ENCODE measurements at regions not wholly inside any gene's neighbourhood (a gene's known extent, or its start where the extent isn't known, plus 50 kb on each side); places are given as distances from the start of the nearest gene placed in this dataset.

GRCh38 chr2:176677746-176678265 lies 408.6 kb downstream of the MTX2 start:
- no peak for DNase-seq (ENCODE audit: low read depth in 2 of 2)

GRCh38 chr2:176678571-176678970 lies 409.3 kb downstream of the MTX2 start:
- DNase-seq (ENCODE audit: low read depth in 2 of 2) = no peak

DNA sequence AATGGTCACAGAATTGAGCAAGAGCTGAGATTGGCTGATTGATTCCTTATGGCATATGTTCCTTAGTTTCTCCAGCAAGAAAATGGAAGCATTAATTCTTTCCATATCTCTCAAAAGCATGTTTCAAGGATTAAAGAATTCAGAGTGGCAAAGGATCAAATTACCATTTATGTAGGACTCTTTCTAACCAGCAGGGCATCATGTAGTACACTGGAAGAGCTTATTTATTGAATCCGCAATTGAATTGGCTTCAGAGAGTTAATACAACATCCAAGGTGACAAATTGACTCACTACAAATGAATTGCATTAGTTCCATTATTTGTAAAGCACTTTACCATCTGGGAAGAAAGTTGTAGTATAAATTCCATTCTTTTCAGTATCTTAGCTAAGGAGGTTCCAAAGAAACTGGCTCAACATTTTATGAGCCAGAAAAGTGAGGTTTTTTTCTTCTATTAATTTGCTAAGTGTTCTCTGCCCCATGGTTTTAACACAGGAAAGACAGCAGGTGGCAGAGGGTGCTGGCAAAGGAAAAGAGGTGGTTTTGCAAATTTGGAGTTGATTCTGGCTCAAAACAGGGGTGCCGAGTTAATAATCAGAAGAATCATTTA lies 409.9 kb downstream of the MTX2 start:
- DNase-seq (ENCODE audit: low read depth in 2 of 2) = no peak

- peak in 1 of 2 experiments; percentile 28 for DNase-seq (ENCODE audit: low read depth in 2 of 2)
Measured at GRCh38 chr2:176680916-176681516, 411.8 kb downstream of the MTX2 start.

DNA sequence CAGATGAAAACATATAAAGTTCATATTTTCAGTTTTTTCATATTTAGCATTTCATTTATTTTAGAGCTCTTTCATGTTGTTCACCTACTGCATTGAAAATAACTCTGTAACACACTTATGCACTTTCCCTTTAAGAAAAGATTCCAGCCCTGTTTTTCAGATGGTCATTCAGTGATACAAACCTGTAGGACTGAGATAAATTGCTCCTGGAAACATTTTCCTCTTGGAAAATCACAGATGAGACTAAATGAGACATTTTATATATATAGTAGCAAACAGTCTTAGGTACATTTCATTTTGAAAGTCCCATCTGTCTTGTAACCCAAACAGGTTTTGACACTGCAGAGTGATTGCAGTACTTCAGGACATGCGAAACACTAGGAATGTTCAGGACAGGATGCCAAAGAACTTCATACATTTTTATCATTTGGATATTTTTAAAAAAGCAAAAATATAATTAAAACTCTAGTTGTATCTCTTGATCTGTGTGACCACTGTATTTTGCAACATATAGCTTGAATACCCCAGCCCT lies 412.4 kb downstream of the MTX2 start:
- DNase-seq (ENCODE audit: low read depth in 2 of 2) = no peak

GRCh38 chr2:176682278-176682677 lies 413.0 kb downstream of the MTX2 start:
- peak; percentile 49 to 62 for DNase-seq (ENCODE audit: low read depth in 2 of 2)

DNA sequence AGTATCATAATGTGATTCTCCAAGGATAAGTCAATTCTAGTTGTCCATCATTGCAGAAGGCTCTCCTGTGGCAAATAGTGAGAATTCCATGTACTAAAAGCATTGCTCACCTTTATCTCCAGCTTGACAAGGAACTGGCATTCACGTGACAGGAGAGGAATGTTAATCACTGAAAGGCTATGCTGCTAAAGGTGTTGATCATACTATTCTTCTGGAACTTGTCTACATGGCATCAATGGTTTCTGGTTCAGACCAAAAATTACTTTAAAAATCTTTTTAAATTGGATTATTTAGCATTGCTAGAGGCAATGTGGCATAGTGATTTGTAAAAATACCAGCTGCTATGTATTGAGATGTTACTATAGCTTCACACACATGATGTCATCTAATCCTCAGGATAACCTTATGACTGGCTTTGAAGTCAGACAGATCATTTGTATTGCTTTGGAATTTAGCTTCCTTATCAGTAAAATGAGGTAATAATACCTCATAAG lies 414.4 kb downstream of the MTX2 start:
- DNase-seq (ENCODE audit: low read depth in 2 of 2) = no peak

DNA sequence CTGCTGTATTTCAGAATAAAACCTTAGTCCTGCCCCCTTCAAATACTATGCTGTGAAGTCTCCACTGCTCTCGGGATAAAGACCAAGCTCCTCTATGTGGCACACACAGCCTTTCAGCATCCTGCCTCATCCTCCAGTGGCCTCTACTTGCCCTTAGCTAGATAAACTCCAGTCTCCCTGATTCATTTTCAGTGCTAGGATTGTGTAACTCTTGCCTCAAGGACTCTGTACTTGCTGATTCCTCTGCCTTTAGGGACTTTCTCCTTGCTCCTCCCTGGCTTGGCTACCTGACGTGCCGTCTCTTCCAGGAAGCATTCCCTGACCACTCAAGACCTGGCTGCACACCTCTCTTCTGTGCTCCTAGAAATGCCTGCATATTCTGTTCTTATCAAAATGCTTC lies 416.7 kb downstream of the MTX2 start:
- no peak for DNase-seq (ENCODE audit: low read depth in 2 of 2)

GRCh38 chr2:176686328-176686727 lies 417.1 kb downstream of the MTX2 start:
- no peak for DNase-seq (ENCODE audit: low read depth in 2 of 2)

GRCh38 chr2:176687342-176687741 lies 418.1 kb downstream of the MTX2 start:
- no peak for DNase-seq (ENCODE audit: low read depth in 2 of 2)

DNA sequence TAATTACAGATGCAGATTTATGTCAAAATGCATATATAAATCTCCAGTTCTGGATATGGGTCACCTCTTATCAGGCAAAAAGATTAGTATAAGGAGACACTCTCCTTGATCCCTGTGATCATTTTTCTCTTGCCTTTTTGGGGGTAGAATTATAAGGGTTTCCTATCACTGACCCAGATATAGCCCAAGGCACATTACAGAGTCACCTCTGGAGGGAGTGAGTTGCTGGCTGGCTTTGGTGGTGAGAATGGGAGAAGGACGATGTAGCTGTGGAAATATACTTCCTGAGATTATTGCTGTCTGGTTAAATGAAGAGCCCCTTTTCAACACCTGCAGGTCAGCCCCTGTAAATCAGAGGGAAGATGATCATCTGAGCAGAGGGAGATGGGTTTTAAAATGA lies 418.7 kb downstream of the MTX2 start:
- no peak for DNase-seq (ENCODE audit: low read depth in 2 of 2)

DNA sequence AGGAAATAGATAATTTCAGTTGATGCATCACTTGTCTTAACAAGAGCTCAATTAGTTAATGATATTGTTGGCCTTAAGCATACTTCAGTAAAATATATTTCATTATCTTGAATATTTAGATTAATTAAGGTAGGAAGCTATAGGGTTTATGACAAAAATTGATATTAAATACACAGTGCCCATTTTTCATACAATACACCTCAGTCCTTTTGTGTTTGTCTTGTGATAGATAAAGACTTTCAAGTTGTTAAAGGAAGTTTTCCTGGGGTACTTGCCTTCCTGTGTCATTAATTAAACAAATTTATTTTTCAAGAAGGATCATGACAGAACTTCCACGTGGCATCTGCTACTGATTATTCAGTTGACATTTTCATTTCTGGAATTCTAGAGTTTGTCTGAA lies 420.5 kb downstream of the MTX2 start:
- DNase-seq (ENCODE audit: low read depth in 2 of 2) = no peak

DNA sequence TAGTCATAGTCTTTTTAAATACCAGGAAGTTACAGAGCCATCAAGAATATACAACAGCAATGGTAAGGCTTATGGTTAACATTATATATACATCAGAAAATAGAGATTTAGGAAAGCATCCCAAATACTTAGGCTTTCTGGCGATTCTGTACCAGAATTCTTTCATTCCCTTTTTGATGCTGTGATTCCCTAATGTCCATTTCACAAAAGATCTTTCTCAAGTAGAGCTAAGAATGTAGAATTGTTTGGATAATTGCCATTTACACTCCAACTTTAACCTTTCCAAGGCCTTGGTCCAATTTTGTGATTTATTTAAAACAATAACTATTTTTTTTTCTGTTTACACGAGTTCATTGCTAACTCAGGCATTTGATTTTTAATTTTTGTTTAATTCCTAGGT lies 422.2 kb downstream of the MTX2 start:
- DNase-seq (ENCODE audit: low read depth in 2 of 2) = no peak

DNA sequence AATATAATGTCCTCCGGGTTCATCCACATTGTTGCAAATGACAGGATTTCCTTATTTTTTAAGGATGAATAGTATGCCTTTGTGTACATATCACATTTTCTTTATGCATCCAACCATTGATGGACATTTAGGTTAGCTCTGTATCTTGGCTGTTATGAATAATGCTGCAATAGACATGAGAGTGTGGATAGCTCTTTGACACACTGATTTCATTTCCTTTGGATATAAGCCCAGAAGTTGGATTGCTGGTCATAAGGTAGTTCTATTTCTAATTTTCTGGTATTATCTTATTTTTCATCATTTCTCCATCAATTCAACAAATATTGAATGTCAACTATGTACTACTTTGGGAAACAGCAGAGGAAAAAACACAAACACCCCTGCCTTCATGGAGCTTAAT lies 423.3 kb downstream of the MTX2 start:
- DNase-seq (ENCODE audit: low read depth in 2 of 2) = no peak

GRCh38 chr2:176699098-176699497 lies 429.9 kb downstream of the MTX2 start:
- no peak for DNase-seq (ENCODE audit: low read depth in 2 of 2)

DNA sequence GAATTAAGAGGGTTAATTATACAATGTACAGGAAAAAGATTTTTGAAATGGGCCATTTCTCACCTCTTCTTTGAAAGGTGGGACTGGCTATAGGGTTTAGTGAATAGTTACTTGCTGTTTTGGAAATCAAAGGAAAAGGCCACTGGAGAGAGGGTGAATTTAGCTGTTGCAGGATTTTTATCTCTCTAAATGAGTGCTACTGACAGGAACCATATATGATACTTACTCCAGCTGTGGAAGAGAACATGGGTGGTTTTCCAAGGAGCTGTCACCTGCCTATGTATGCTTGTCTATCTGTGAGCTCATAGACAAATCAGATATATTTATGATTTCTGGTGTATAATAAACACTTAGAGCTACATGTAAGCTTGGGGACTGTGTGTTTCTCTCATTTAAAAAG lies 430.4 kb downstream of the MTX2 start:
- no peak for DNase-seq (ENCODE audit: low read depth in 2 of 2)

DNA sequence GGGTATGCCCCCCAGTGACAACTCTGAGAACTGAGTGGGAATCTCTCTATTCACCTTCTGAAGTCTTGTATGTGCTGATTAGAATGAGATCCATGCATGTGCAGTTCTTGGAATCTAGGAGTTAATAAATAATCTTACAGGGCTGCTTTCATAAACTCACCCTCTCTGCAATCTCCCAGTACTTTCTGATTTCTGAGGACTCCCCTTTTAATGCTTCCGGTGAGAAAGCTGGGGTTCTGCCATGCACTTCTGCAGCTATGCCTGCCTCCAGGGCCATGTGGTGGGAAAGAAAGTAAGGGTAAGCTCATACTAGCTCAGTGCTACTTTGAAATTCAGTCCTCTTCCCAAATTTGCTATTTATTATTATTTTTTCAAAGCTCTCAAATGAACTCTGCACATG lies 432.9 kb downstream of the MTX2 start:
- DNase-seq (ENCODE audit: low read depth in 2 of 2) = no peak

GRCh38 chr2:176704282-176704858 lies 435.1 kb downstream of the MTX2 start:
- DNase-seq (ENCODE audit: low read depth in 2 of 2) = peak; percentile 76 to 78

DNA sequence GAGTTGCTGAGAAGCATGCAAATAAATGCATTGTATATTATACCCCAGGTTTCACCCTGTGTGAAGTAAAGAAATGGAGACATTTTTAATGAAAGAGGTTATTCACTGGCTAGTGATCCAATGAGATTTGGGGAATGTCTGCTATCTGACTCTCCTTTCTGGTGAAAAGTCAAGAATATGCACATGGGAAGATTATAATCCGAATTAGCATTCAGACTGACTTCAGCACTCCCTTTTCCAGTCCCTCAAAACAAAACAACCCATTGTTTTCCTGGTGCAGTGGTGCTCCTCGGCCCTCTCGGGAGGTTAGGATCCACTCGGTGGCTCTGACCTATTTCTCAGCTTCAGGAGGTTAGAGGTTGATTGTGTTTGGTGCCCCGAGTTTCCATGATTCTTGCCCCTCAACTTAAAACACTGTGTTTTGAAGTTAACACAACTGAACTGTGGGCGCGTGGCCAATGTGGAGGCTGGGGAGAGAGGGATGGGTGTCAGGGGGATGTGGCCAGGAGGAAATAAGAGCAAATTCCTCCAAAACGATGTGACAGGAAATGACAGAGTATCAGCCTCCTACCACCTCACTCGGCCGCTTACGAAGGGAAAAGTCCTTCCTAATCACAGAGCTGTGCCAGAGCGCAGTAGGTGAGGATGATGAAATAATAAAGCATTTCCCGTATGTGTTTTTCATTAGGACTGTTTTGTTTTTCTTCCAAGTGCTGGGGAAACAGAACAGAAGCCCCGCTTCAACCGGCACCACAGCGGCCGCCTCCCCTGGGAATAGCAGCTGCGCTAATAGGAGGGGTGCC lies 440.1 kb downstream of the MTX2 start:
- peak; percentile 67 to 69 for DNase-seq (ENCODE audit: low read depth in 2 of 2)

GRCh38 chr2:176709991-176710390 lies 440.7 kb downstream of the MTX2 start:
- no peak for DNase-seq (ENCODE audit: low read depth in 2 of 2)

DNA sequence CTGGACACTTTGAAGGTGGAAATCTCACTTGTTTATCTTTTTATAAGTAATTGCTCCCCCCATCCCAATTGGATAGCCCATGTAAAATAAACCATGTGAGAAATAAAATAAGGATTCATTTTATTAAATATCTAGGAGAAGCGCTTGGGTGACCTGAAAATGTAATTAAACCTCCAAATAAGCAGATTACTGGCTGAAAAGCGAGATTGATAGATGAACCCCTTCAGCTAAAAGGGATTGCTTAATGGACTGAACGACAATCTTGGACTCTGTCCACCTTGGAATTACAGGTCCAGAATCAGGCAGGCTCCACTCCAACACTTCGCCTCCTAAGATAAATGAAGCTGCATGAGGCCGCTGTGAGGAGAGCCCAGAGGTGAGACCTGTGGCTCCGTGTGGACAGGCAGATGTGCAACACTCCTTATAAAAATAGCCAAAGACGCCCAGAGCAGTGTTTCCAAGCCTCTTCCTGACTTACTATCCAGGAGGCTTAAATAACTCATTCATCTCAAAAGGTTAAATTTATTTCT lies 441.5 kb downstream of the MTX2 start:
- no peak for DNase-seq (ENCODE audit: low read depth in 2 of 2)

Data from fibroblast of skin of left quadriceps (primary cell).